ENCODE measurements at regions not wholly inside any gene's neighbourhood (a gene's known extent, or its start where the extent isn't known, plus 50 kb on each side); places are given as distances from the start of the nearest gene placed in this dataset.

- no peak for TF ChIP-seq JUND (IDR thresholded peaks at IDR 0.05; ENCODE audit: low read length)
- no peak for TF ChIP-seq KDM1A (IDR thresholded peaks at IDR 0.05; ENCODE audit: borderline replicate concordance, low read length)
- no peak for TF ChIP-seq CTCF (IDR thresholded peaks at IDR 0.05; ENCODE audit: control extremely low read depth in 1 of 3, insufficient read depth in 1 of 3, low read depth in 1 of 3, low read length in 3 of 3)
- no peak for TF ChIP-seq EP300 (IDR thresholded peaks at IDR 0.05; ENCODE audit: borderline replicate concordance in 1 of 2, low read depth in 2 of 2, low read length in 2 of 2)
- no peak for TF ChIP-seq TBP (IDR thresholded peaks at IDR 0.05; ENCODE audit: low read depth, low read length)
Measured at GRCh38 chr3:104206925-104207324, 1159.8 kb upstream of the ALCAM start.
